HG02884 (cell line): ENCODE measurements at regions not wholly inside any gene's neighbourhood (a gene's known extent, or its start where the extent isn't known, plus 50 kb on each side); places are given as distances from the start of the nearest gene placed in this dataset.
"Not testable (repeated sequence)": the region's sequence is repeated elsewhere in the genome, so short reads cannot be mapped to it uniquely, and the experiment has no call there.

ENCODE experiments used
- ATAC-seq: cut with Tn5 transposase; IDR thresholded peaks from one replicate; pipeline ENCODE4 v1.9.1; 2021; ENCODE audit warnings: mild to moderate bottlenecking, moderate library complexity; ENCODE audit not compliant: unreplicated experiment

DNA sequence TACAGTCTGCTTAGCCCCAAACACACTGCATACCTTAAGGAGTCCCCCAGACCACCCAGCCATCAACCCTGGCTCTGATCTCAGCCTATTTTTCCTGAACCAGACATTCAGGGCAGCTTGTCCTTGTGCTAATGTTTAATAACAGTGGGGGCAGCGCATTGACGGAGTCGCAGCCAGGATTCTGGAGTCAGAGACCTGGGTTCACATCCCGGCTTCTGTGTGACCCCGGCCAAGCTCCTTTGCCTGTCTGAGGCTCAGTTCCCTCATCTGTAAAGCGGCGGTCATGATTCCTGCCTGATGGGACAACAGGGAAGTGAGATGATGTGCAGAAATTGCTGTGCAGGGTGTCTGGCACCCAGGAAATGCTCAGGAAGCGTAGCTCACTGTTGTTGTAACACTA lies 63.1 kb downstream of the MATN1 start:
- ATAC-seq: no peak

DNA sequence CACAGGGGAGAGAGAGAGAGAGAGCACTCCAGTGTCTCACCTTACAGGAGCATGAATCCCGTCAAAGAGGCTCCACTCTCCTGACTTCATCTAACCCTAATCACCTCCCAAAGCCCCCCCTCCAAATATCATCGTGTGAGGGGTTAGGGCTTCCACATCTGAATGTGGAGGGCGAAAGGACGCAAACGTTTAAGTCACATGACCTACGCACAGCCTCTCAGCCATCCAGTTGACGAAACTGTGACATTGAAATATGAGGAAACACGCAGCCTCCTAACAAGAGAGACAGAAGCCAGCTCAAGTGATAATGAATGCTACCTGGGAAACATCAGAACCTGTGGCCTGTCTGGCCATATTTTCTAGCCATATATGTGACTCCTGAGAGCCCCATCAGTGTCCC lies 63.7 kb downstream of the MATN1 start:
- ATAC-seq: no peak

DNA sequence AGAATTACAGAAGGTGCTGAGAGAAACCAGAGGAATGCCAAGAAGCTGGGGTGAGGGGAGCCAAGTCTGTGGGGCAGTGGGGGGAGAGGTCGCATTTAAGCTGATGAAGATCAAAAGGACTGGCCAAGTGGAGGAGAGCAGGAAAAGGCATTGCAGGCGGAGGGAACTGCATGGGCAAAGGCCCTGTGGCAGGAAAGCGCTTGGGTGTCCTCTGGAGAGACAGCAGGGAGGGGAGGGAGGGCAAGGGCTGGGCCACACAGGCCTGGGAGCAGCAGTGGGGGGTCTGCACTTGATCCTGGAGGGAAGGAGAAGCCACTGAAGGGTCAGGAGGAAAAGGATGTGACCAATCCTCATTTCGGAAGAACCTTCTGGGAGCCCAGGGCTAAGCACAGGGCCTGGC lies 65.0 kb downstream of the MATN1 start:
- ATAC-seq: not testable (repeated sequence)

DNA sequence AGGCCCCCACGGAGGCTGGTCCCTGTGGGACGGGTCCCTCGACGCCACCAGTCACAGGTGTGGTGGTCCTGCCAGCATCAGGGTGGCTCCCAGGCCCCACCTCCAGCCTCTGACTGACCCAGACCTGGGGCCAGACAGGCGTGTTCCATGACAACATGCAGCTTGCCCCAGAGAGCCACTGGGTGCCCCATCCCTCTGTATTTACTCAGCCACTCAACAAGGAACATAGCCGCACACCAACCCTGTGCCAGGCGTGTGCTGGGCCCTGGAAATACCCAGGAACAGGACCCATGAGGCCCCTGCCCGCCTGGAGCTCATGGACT lies 65.4 kb downstream of the MATN1 start:
- ATAC-seq: no peak

DNA sequence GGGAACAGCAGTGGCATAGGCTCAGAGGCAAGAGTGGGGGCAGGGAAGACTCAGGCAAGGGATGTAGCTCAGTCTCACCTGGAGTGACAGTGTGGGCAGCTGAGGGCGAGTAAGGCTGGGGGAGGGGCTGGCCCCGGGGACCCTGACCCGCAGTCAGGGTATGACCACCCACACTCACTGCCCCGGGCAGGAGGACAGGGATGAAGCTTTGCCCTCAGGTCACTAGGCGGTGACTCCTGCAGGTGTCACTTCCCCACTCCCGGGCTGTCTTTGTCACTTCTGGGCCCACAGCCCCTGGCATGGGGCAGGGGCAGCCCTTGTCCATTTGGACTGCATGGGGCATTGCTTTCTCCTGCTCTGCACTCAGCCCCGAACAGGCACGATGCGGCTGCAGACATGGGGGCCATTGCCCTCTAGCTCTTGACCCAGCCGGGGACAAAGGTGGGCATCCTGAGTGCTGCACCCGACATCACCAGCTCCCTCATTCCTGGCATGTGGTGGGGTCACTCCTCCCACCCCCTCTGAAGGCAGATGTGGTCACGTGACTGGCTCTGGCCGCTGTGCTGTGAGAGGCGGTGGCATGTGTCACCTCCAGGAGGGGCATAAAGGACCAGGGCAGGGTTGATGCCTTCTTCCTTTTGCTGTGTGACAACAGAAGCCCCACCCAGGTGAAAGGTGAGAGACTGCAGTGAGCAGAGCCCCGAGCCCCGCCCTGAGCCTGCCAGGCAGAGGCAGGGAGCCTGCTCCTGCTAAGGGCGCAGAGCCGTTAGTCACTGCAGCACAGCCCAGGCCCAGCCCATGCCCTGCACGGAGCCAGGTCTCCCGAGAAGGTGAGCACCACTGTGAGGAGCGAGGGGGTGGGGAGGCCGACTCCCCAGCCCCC lies 66.0 kb downstream of the MATN1 start:
- ATAC-seq: no peak

DNA sequence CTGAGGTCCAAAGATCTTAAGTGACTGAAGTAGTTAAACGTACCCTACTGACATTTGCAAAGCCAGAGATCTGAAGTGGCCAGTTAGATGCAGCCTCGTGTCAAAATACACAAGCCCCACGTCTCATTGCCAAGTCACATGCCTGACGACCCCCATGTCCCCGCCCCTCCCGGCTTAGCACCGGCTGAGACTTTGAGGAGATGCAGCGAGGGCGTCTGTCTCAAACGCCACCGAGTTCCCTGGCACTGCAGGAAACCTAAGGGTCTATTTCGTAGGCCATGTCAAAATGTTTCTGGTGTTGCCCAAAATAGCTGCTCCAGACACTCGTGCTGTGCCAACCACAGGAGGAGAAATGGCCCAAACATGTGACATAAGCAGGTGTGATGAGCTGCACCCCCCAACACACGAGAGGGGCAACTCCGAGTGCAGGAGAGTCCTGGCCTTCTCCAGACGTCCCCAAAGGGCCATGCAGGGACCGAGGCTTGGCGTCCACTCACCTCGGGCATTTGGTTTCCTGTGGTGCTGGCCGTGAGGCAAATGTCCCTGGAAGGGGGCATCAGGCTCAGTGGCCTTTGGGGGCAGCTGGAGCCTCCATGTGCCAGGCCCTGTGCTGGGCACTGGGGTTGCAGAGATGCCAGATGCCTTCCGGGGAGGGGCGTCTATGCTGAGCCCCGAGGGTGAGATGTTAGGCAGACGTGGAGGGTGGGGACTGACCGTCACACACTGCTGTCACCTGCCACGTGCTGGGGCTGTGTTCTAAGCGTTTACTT lies 67.0 kb downstream of the MATN1 start:
- ATAC-seq: no peak

DNA sequence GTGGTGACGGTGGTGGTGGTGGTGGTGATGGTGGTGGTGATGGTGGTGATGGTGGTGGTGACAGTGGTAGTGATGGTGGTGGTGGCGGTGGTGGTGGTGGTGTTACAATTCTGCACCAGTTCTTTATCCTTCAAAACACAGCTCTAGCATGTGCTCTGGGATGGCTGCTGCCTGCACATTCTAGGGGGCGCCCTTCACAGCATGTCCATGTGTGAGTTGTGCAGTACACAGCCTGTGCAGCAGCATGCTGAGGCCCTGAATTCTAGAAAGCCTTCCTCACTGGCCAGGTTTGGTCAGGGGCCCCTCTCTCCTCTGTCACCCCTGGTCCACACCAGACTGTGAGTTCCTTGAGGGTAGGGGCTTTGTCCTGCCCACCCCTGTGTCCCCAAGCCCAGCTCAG lies 67.7 kb downstream of the MATN1 start:
- no peak for ATAC-seq

DNA sequence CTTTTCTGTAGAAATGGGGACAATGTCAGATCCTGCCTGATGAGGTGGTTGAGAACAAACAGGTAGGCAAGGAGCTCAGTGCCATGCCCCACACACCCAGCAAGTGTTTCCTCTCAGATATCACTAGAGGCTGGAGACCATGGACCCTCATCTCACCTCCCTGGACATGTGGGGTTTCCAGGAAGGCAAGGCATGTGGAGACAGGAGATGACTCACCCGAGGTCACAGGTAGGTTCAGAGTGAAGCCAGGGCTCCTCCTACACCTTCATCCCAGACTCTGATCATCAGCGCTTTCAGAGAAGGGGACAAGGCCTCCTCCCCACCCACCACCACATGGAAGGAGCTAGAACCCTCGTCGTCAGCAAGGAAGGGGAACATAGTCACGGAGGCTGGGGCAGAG lies 69.2 kb downstream of the MATN1 start:
- no peak for ATAC-seq

DNA sequence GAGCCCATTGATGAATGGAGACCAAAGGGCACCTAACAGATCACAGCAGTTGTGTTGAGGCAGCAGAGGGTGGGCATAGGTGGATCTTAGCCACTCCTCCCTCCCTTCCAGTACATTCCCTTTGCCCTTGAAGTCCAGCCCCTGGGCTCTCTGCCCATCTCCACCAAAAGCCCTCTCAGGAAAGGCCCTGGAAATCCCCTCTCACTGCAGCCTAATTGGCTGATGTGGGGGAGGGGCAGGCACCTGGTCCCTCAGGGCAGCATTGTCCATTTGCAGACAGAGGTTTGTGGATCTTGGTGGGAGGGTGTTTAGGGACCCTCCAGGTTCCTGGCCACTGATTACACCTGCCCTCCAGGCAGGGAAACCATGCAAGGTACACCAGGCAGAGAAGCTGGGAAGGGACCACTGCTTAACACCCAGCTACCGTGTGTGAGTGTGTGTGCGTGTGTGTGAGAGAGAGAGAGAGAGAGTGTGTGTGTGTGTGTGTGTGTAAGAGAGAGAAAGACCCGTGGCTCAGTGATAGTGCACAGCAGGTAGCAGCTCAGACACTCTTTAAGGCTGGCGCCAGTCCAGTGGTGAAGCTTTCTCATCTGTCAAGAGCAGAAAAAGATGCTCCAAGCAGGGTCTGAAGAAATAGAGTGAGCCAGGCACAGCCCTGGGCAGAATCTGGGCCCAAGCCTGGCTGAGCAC lies 71.1 kb downstream of the MATN1 start:
- ATAC-seq: no peak

DNA sequence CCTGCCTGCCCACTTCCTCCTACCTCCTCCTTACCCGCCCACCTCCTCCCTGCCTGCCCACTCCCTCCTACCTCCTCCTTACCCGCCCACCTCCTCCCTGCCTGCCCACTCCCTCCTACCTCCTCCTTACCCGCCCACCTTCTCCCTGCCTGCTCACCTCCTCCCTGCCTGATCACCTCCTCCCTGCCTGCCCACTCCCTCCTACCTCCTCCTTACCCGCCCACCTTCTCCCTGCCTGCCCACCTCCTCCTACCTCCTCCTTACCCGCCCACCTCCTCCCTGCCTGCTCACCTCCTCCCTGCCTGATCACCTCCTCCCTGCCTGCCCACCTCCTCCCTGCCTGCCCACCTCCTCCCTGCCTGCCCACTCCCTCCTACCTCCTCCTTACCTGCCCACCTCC lies 72.0 kb downstream of the MATN1 start:
- ATAC-seq: not testable (repeated sequence)

DNA sequence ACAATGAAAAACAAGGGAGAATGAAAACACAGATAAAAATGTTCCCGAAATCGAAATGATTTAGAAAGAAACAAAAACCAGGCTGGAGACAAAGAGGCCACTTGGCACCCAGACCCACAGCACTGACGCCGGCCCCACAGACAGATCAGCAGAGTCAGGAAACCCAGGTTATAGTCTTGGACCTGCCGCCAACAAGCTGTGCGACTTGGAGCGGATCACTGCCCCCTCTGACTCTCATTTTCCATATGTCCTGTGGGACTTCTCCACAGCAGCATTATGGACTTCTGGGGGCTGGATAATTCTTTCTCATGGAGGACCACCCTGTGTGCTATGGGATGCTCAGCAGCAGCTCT lies 72.4 kb downstream of the MATN1 start:
- no peak for ATAC-seq

DNA sequence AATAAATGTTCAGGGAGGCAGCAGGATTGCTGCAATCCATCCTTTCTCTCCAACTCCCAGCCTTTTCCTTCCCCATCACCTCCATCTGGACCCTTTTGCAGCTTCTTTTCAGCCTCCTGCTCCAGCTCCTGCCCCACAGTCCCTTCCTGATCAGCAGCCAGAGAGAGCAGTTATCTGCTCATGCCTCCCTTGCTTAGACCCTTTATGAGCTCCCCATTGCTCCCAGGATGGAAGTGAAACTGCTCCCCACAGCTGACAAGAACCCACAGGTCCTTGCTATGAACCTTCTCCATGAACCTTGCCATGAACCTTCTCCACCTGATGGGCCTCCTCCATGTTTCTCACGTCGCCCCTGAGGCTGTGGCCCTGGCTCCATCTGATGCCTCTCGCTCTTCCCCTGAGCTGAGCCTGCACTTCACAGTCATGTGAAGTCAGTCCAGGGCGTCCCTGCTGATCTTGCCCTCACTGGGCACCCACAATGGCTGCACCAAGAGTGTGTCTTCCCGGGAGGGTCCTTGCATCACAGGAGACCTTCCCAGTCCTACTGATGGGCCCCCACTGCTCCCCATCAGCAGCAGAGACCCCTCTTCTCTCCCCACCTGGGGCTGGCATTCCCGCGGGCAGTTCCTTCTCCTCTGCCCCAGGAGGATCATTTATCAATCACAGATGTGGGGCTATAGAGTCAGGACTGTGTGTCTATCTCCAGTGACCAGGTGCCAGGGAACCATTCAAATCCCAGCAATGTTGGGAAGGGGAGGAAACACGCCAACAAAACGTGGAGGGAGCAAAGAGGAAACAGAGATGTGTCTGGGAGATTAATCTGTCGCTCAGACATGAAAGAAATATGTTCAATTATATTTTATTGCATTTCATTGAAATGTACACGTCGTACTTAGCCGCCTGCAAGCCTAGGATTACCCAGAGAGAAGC lies 73.1 kb downstream of the MATN1 start:
- ATAC-seq: no peak

DNA sequence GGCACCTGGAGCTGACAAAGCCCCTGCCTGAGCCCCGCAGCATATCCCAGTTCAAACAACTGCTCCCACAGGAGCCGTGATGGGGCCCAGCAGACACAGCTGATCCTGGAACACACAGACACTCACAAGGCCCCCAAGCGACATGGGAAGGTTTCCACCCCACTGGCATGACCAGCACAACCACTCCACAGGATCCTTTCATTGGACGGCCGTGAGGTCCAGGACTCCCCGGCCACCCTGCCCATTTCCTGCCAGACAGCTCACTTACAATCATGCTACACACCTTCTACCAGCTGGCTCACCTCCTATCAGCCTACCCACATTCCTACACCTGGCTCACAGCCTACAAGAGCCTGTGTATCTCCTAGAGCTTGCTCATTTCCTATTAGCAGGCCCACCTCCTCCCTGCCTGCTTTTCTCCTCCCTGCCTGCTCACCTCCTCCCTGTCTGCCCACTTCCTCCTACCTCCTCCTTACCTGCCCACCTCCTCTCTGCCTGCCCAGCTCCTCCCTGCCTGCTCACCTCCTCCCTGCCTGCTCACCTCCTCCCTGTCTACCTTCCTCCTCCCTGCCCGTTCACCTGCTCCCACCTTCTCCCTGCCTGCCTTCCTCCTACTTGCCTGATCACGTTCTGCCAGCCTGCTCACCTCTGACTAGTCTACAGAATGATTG lies 73.9 kb downstream of the MATN1 start:
- no peak for ATAC-seq

DNA sequence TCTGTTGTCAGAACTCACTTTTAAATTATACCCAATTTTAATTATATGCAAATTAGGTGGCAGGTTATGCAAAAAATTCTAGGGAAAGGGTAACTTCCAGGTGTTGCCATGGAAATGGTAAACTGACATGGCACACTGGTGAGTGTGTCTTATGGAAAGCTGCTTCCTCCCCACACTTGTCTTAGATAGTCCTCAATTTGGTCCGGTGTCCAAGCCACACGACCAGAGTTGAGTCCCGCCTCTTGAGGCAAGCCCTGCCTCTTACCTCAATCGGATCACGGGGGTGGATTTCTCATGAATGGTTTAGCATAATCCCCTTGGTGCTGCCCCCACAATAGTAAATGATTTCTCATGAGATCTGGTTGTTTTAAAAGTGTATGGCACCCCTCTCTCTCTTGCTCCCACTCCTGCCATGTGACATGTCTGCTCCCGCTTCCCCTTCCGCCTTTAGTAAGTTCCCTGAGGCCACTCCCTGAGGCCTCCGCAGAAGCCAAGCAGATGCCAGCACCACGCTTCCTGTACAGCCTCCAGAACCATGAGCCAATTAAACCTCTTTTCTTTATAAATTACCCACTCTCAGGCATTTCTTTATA lies 74.9 kb downstream of the MATN1 start:
- ATAC-seq: no peak

DNA sequence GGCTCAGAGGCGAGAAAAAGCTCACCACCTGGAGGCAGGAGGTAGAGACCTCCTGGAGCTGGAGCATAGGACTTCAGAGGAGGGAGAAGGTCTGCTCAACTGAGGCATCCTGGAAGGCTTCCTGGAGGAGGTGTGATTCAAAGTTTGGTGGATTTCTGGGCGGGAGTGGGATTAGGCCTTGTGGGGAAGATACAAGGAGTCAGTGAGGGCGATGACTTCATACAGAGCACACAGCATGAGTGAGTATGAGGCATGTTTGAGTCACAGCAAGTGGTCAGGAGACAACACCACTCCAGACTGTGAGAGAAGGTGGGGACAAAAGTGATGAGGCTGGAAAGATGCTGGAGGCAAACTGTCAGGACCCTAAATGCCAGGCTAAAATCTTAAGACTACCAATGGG lies 77.6 kb downstream of the MATN1 start:
- ATAC-seq: no peak

DNA sequence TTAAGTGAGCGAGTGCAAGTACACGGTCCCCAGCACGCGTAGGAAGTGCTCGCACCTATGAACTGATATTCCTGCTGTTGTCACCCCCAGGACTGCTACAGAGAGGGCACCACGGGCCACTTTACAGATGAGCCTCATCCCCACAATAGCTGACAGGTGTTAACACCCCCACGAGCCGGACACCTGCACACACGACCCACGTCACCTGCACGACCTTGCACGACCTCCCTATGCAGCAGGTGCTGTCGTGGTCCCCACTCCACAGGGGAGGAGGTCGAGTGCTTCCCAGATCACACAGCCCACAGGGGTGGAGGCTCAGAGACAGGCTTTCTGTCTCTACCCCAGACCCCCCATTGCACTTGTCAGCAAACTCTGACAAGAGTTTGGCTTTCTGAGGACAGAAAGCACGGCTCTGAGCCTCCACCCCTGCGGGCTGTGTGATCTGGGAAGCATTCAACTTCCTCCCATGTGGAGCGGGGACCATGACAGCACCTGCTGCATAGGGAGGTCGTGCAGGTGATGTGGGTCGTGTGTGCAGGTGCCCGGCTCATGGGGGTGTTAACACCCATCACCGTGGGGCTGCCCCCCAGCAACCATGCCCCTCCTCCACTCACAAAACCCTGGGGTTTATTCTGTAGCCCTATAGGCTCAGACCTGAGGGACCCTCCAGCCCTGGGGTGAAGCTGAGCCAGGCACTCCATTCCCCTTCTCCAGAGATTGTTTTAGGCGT lies 80.8 kb downstream of the MATN1 start:
- no peak for ATAC-seq

DNA sequence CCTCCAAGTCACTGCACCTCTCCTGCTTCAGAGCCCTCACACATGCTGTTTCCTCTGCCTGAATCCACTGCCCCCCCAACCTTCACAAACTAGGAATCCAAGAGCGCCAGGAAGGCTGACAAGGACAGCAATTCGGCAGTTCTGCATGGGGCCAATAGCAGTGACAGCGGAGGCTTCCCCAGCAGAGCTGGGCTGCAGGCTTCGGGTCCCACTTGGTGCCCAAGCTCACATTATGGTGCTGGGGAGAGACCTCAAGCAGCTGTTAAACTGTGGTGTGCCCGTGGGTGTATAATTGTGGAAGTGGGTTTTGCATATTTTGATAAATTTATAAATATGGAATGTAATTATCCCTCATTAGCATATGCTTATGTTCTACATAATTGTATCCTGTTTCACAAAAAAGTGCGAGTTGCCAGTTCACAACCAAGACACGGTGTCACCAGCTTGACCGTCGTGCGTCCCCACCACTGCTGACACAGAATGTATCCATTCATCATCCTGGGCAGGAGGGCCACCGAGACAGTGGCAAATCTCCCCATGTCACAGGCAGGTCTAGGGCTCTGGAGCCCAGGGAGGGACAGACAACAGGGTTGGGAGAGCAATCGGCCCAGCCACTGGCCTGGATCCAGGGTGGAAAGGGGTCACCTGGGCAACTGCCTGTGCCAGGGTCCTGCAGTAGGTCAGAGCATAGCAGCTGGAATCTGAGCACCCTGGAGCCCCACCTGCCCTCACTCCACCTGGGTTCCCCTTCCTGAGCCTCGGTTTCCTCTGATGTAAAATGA lies 81.6 kb downstream of the MATN1 start:
- ATAC-seq: no peak

DNA sequence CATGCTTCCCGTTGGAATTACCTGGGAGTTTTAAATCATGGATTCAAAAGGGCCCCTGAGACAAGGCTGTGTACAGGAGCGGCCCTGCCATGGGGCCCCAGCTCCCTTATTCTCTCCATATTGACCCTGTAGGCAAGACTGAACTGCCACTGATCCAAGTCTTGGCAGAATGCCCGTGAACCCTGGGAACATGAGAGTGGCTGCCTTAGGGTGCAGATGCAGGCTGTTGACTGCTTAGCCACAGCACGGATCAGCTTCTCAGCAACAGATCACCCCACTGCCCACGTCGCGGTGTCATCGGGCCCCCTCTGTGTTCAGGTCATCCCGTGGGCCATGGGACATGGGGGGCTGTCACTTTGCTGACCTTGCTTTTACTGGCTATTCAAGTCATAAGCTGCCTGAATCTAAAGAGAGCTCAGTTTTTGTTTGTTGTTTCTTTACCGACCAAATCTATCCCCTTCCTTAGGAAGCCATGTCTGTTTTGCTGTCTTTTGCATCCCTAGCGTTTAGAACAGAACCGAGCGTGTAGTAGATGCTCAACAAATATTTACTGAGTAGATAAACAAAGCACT lies 83.4 kb downstream of the MATN1 start:
- ATAC-seq: no peak
